ENCODE measurements at regions not wholly inside any gene's neighbourhood (a gene's known extent, or its start where the extent isn't known, plus 50 kb on each side); places are given as distances from the start of the nearest gene placed in this dataset.

DNA sequence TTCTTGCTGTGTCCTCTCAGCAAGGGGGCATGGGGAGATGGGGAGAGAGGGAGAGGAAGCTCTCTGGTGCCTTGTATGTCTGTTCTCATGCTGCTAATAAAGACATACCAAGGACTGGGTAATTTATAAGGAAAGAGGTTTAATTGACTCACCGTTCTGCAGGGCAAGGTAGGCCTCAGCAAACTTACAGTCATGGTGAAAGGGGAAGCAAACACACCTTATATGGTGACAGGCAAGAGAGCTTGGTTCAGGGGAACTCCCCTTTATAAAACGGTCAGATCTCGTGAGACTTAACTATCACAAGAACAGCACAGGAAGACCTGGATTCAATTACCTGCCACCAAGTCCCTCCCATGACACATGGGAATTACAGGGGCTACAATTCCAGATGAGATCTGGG lies 464.7 kb upstream of the CELF2 start:
- Histone ChIP-seq H2AK5ac (ENCODE audit: low read depth, low read length) (no peak overlapping the region), H3K56ac (ENCODE audit: extremely low read depth, insufficient read depth, low read length) (no peak overlapping the region), H3K9me3 (ENCODE audit: control insufficient read depth, insufficient read depth, low read length) (no peaks in the 10 kb centered on the region), H3K9me1 (ENCODE audit: insufficient read depth, low read length) (no peaks in the 10 kb centered on the region), H3K27ac (ENCODE audit: insufficient read depth, low read length) (no peak overlapping the region), H3K4me3 (ENCODE audit: insufficient read depth, low read depth, low read length) (no peak overlapping the region), H3K23ac (ENCODE audit: low read depth, low read length) (no peak overlapping the region), H2AFZ (replicated peaks; ENCODE audit: low read length, poor library complexity) (no peak overlapping the region), H4K20me1 (ENCODE audit: insufficient read depth, low read length) (no peaks in the 10 kb centered on the region), H3K79me1 (ENCODE audit: low read depth in 1 of 2, low read length in 2 of 2) (no peaks in the 10 kb centered on the region), H2AK9ac (replicated peaks; ENCODE audit: low read depth, low read length, poor library complexity) (no peak overlapping the region), H4K8ac (ENCODE audit: low read depth in 2 of 2, low read length in 2 of 2) (no peak overlapping the region), H3K9ac (ENCODE audit: low read depth, low read length) (no peak overlapping the region), H4K5ac (ENCODE audit: low read depth, low read length) (no peak overlapping the region), H2BK15ac (ENCODE audit: low read depth, low read length) (no peak overlapping the region), H2BK5ac (ENCODE audit: low read depth, low read length, poor library complexity, severe bottlenecking) (no peak overlapping the region), H3K4ac (ENCODE audit: low read depth, low read length) (no peak overlapping the region), H3K4me1 (ENCODE audit: control insufficient read depth, insufficient read depth, low read length) (no peaks in the 10 kb centered on the region), H3K27me3 (ENCODE audit: control insufficient read depth, insufficient read depth, low read length) (no peaks in the 10 kb centered on the region; the same call in 1 of the 2 replicates), H3K14ac (replicated peaks; ENCODE audit: low read depth, low read length) (no peak overlapping the region), H4K91ac (ENCODE audit: insufficient read depth, low read depth, low read length) (no peak overlapping the region), H3K36me3 (ENCODE audit: control insufficient read depth, insufficient read depth, low read length) (no peaks in the 10 kb centered on the region), H2BK120ac (ENCODE audit: low read depth, low read length) (no peak overlapping the region), H3K18ac (ENCODE audit: low read depth, low read length) (no peak overlapping the region), H2BK20ac (ENCODE audit: low read depth, low read length) (no peak overlapping the region), H3K4me2 (ENCODE audit: low read depth, low read length) (no peak overlapping the region)
- ChIA-PET CTCF (interaction anchor here (0.6 kb wide), 1 partner anchor 1911 kb away, joined by 3 read pairs; no protein-coding TSS in a partner anchor), POLR2A (ENCODE audit: unreplicated experiment) (no interaction called here)
- ATAC-seq (ENCODE audit: low read depth) (no peak), DNase-seq (no peak)
- 94% methylated on average over 2 of the region's 3 CpGs; no CpG with 5 or more reads in 1 of the 2 experiments for WGBS, 2 experiments (ENCODE audit: extremely low coverage in 2 of 2, insufficient read length in 1 of 2)
- TF ChIP-seq RAD21 (IDR thresholded peaks at IDR 0.05; ENCODE audit: low read length) (no peak), SMC3 (IDR thresholded peaks at IDR 0.05; ENCODE audit: low read depth, low read length) (no peak), RFX5 (IDR thresholded peaks at IDR 0.05; ENCODE audit: low read depth, low read length) (no peak), MAZ (IDR thresholded peaks at IDR 0.05; ENCODE audit: borderline replicate concordance, low read depth, low read length) (no peak), CHD1 (IDR thresholded peaks at IDR 0.05; ENCODE audit: low read depth, low read length) (no peak), MAFK (IDR thresholded peaks at IDR 0.05; ENCODE audit: low read depth, low read length) (no peak), FOS (IDR thresholded peaks at IDR 0.05; ENCODE audit: low read depth, low read length) (no peak), BHLHE40 (IDR thresholded peaks at IDR 0.05; ENCODE audit: low read depth, low read length) (no peak), MXI1 (IDR thresholded peaks at IDR 0.05; ENCODE audit: borderline replicate concordance, low read depth, low read length) (no peak), POLR2A (IDR thresholded peaks at IDR 0.05; ENCODE audit: low read depth, low read length) (no peak), NFE2L2 (IDR thresholded peaks at IDR 0.05; ENCODE audit: low read depth, low read length) (no peak), RCOR1 (IDR thresholded peaks at IDR 0.05; ENCODE audit: insufficient replicate concordance, low read length) (no peak), CEBPB (IDR thresholded peaks at IDR 0.05; ENCODE audit: low read depth, low read length) (no peak)
- TF ChIP-seq, protein P1, sequence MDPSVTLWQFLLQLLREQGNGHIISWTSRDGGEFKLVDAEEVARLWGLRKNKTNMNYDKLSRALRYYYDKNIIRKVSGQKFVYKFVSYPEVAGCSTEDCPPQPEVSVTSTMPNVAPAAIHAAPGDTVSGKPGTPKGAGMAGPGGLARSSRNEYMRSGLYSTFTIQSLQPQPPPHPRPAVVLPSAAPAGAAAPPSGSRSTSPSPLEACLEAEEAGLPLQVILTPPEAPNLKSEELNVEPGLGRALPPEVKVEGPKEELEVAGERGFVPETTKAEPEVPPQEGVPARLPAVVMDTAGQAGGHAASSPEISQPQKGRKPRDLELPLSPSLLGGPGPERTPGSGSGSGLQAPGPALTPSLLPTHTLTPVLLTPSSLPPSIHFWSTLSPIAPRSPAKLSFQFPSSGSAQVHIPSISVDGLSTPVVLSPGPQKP (IDR thresholded peaks at IDR 0.05; ENCODE audit: borderline replicate concordance, low read depth, low read length), result no peak
- TF ChIP-seq, protein P2, sequence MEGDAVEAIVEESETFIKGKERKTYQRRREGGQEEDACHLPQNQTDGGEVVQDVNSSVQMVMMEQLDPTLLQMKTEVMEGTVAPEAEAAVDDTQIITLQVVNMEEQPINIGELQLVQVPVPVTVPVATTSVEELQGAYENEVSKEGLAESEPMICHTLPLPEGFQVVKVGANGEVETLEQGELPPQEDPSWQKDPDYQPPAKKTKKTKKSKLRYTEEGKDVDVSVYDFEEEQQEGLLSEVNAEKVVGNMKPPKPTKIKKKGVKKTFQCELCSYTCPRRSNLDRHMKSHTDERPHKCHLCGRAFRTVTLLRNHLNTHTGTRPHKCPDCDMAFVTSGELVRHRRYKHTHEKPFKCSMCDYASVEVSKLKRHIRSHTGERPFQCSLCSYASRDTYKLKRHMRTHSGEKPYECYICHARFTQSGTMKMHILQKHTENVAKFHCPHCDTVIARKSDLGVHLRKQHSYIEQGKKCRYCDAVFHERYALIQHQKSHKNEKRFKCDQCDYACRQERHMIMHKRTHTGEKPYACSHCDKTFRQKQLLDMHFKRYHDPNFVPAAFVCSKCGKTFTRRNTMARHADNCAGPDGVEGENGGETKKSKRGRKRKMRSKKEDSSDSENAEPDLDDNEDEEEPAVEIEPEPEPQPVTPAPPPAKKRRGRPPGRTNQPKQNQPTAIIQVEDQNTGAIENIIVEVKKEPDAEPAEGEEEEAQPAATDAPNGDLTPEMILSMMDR (conservative IDR thresholded peaks at IDR 0.05; ENCODE audit: low read depth, low read length), result no peak
- TF ChIP-seq, protein P3, sequence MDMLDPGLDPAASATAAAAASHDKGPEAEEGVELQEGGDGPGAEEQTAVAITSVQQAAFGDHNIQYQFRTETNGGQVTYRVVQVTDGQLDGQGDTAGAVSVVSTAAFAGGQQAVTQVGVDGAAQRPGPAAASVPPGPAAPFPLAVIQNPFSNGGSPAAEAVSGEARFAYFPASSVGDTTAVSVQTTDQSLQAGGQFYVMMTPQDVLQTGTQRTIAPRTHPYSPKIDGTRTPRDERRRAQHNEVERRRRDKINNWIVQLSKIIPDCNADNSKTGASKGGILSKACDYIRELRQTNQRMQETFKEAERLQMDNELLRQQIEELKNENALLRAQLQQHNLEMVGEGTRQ (IDR thresholded peaks at IDR 0.05; ENCODE audit: low read depth, low read length), result no peak
- dilution Hi-C loops (cut with HindIII; ENCODE audit: low sequenced_read_pairs, unreplicated experiment), result no loop called here
- no TSS peak for BruUV-seq (replicated peaks)
- intact Hi-C loops (cut with micrococcal nuclease), result no loop called here
- in situ Hi-C loops (cut with MboI; ENCODE audit: low sequenced_read_pairs), result no loop called here

All from IMR-90 (cell line).